NCI-H345 treated with DMSO at 0.1 percent for 48 hours (cell line): ENCODE measurements at regions not wholly inside any gene's neighbourhood (a gene's known extent, or its start where the extent isn't known, plus 50 kb on each side); places are given as distances from the start of the nearest gene placed in this dataset.
"Not testable (repeated sequence)": the region's sequence is repeated elsewhere in the genome, so short reads cannot be mapped to it uniquely, and the experiment has no call there.

Experiments used
- DNase-seq: peaks from one replicate; lab custom pipeline; 2025; ENCODE audit not compliant: unreplicated experiment; lab: John Stamatoyannopoulos, UW

- DNase-seq: no peak
These were observed 667.1 kb upstream of the NR2F2 start for GRCh38 chr15:95663156-95664100.

GRCh38 chr15:95664450-95664849, 666.0 kb upstream of the NR2F2 start:
- DNase-seq: no peak

GRCh38 chr15:95669146-95669922, 661.2 kb upstream of the NR2F2 start:
- no peak for DNase-seq

- DNase-seq: no peak
These were observed 656.5 kb upstream of the NR2F2 start for GRCh38 chr15:95674031-95674430.

GRCh38 chr15:95676500-95676899, 654.0 kb upstream of the NR2F2 start:
- DNase-seq: no peak

- no peak for DNase-seq
These were observed 650.5 kb upstream of the NR2F2 start for GRCh38 chr15:95679847-95680582.

GRCh38 chr15:95680728-95681127, 649.8 kb upstream of the NR2F2 start:
- no peak for DNase-seq

GRCh38 chr15:95681836-95682544, 648.5 kb upstream of the NR2F2 start:
- DNase-seq: no peak

- DNase-seq: no peak
These were observed 646.4 kb upstream of the NR2F2 start for GRCh38 chr15:95684126-95684525.

- DNase-seq: no peak
These were observed 645.8 kb upstream of the NR2F2 start for GRCh38 chr15:95684693-95685115.

- DNase-seq: no peak
These were observed 643.4 kb upstream of the NR2F2 start for GRCh38 chr15:95687061-95687460.

GRCh38 chr15:95687686-95688085, 642.8 kb upstream of the NR2F2 start:
- no peak for DNase-seq

- DNase-seq: no peak
These were observed 639.7 kb upstream of the NR2F2 start for GRCh38 chr15:95690631-95691340.

GRCh38 chr15:95693917-95694316, 636.6 kb upstream of the NR2F2 start:
- DNase-seq: no peak

GRCh38 chr15:95698230-95698629, 632.3 kb upstream of the NR2F2 start:
- no peak for DNase-seq

GRCh38 chr15:95698951-95699350, 631.5 kb upstream of the NR2F2 start:
- DNase-seq: no peak

GRCh38 chr15:95699578-95699977, 630.9 kb upstream of the NR2F2 start:
- DNase-seq: no peak

GRCh38 chr15:95700692-95701091, 629.8 kb upstream of the NR2F2 start:
- DNase-seq: not testable (repeated sequence)

GRCh38 chr15:95701410-95701809, 629.1 kb upstream of the NR2F2 start:
- DNase-seq: no peak
